ENCODE measurements at regions not wholly inside any gene's neighbourhood (a gene's known extent, or its start where the extent isn't known, plus 50 kb on each side); places are given as distances from the start of the nearest gene placed in this dataset.
"Not testable (repeated sequence)": the region's sequence is repeated elsewhere in the genome, so short reads cannot be mapped to it uniquely, and the experiment has no call there.

- no peaks in the 10 kb centered on the region for H3K36me3 ChIP-seq (ENCODE audit: control insufficient read depth, insufficient read depth, low read length)
- CTCF ChIA-PET = no interaction called here
- no peak overlapping the region for H3K4me3 ChIP-seq (ENCODE audit: low read depth, low read length)
- POLR2A ChIA-PET = no interaction called here
- H3K27me3 ChIP-seq (ENCODE audit: control insufficient read depth, insufficient read depth, low read length) = no peaks in the 10 kb centered on the region
- TF ChIP-seq, protein P1, sequence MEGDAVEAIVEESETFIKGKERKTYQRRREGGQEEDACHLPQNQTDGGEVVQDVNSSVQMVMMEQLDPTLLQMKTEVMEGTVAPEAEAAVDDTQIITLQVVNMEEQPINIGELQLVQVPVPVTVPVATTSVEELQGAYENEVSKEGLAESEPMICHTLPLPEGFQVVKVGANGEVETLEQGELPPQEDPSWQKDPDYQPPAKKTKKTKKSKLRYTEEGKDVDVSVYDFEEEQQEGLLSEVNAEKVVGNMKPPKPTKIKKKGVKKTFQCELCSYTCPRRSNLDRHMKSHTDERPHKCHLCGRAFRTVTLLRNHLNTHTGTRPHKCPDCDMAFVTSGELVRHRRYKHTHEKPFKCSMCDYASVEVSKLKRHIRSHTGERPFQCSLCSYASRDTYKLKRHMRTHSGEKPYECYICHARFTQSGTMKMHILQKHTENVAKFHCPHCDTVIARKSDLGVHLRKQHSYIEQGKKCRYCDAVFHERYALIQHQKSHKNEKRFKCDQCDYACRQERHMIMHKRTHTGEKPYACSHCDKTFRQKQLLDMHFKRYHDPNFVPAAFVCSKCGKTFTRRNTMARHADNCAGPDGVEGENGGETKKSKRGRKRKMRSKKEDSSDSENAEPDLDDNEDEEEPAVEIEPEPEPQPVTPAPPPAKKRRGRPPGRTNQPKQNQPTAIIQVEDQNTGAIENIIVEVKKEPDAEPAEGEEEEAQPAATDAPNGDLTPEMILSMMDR (IDR thresholded peaks at IDR 0.05; ENCODE audit: insufficient read depth, low read depth, low read length) = no peak
- DNase-seq (ENCODE audit: low read depth) = peak; percentile 34
Measured at GRCh38 chr20:28562510-28562898, 2695.0 kb upstream of the DEFB115 start.

DNA sequence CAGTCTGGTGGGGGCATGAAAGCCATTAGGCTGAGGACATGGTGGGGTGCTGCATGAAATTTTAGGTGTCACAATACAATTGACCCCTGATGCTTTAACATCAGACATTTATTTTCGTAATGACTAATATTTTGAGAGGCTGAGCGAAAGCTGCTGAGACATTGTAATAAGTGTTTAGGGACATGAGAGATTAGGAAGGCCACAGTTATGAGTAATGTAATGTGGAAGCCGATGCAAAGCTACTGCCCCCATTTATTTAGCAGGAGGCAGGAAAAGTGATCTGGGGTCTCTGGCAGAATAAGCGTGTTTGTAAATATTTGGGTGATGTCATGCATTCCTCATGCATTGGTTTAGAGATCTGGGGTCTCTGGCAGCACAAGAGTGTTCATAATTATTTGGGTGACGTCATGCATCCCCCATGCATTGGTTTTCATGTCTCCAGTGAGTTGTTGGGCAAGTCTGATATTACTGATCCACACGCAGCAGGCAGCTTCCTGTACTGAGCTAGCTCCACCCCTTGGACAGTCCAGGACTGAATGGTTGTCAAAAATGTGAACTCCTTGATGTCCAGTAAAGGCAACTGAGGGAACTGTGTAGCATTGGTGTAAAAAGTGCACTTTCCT is 2694.5 kb upstream of the DEFB115 start:
- POLR2A ChIA-PET; CTCF ChIA-PET; H3K4me3 ChIP-seq (ENCODE audit: low read depth, low read length); H3K36me3 ChIP-seq (ENCODE audit: control insufficient read depth, insufficient read depth, low read length); H3K27me3 ChIP-seq (ENCODE audit: control insufficient read depth, insufficient read depth, low read length): not testable (repeated sequence)
- DNase-seq (ENCODE audit: low read depth) = peak; percentile 19

DNA sequence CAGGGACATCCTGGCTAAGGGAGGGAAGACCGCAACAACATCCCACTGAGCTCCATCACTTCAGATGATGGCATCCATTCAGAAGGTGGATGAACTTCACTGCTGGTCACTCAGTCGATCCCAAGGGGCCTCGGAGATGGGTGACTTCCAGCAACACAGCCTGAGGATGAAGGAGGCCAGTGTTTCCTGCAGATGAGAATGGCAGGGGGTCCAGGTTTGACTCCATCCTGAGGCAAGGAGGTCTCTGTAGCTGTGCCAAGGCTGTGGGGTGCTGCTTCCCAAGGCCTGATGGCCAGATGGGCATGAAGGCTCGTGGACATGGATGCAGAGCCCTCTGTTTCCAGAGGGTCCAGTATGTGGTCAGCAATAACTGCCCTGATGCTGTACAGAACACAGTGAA is 2693.4 kb upstream of the DEFB115 start:
- CTCF ChIA-PET; H3K4me3 ChIP-seq (ENCODE audit: low read depth, low read length); DNase-seq (ENCODE audit: low read depth); H3K27me3 ChIP-seq (ENCODE audit: control insufficient read depth, insufficient read depth, low read length); H3K36me3 ChIP-seq (ENCODE audit: control insufficient read depth, insufficient read depth, low read length); POLR2A ChIA-PET: not testable (repeated sequence)

- H3K36me3 ChIP-seq (ENCODE audit: control insufficient read depth, insufficient read depth, low read length); H3K4me3 ChIP-seq (ENCODE audit: low read depth, low read length); DNase-seq (ENCODE audit: low read depth); H3K27me3 ChIP-seq (ENCODE audit: control insufficient read depth, insufficient read depth, low read length); POLR2A ChIA-PET; CTCF ChIA-PET: not testable (repeated sequence)
Measured at GRCh38 chr20:28564688-28565463, 2692.6 kb upstream of the DEFB115 start.

- POLR2A ChIA-PET; DNase-seq (ENCODE audit: low read depth); H3K4me3 ChIP-seq (ENCODE audit: low read depth, low read length); H3K36me3 ChIP-seq (ENCODE audit: control insufficient read depth, insufficient read depth, low read length); CTCF ChIA-PET; H3K27me3 ChIP-seq (ENCODE audit: control insufficient read depth, insufficient read depth, low read length): not testable (repeated sequence)
Measured at GRCh38 chr20:28575991-28576390, 2681.5 kb upstream of the DEFB115 start.

DNA sequence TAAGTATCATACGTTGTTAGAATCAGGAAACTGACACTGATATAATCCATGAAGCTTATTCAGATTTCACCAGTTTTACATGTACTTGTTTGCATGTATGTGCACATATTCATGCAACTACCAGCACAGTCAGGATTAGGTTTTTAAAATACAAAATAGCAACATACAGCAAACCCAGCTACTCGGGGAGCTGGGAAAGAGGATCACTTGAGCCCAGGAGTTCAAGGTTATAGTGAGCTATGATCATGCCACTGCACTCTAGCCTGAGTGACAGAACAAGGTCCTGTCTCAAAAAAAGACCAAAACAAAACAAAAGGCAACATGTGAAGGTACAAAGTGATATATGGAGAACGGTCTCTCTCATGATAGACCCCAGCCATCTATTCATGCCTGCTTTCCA is 2665.8 kb upstream of the DEFB115 start:
- H3K36me3 ChIP-seq (ENCODE audit: control insufficient read depth, insufficient read depth, low read length); H3K27me3 ChIP-seq (ENCODE audit: control insufficient read depth, insufficient read depth, low read length); POLR2A ChIA-PET; DNase-seq (ENCODE audit: low read depth); H3K4me3 ChIP-seq (ENCODE audit: low read depth, low read length): not testable (repeated sequence)
- CTCF ChIA-PET = interaction anchor here (0.9 kb wide), 1 partner anchor 11 kb away, joined by 3 read pairs; no protein-coding TSS in a partner anchor

GRCh38 chr20:28593383-28593782 is 2664.1 kb upstream of the DEFB115 start:
- DNase-seq (ENCODE audit: low read depth); H3K4me3 ChIP-seq (ENCODE audit: low read depth, low read length); CTCF ChIA-PET; H3K36me3 ChIP-seq (ENCODE audit: control insufficient read depth, insufficient read depth, low read length); H3K27me3 ChIP-seq (ENCODE audit: control insufficient read depth, insufficient read depth, low read length); POLR2A ChIA-PET: not testable (repeated sequence)

GRCh38 chr20:28594476-28594875 is 2663.0 kb upstream of the DEFB115 start:
- H3K36me3 ChIP-seq (ENCODE audit: control insufficient read depth, insufficient read depth, low read length); H3K27me3 ChIP-seq (ENCODE audit: control insufficient read depth, insufficient read depth, low read length); H3K4me3 ChIP-seq (ENCODE audit: low read depth, low read length); DNase-seq (ENCODE audit: low read depth); POLR2A ChIA-PET: not testable (repeated sequence)
- CTCF ChIA-PET = interaction anchor here (0.8 kb wide), 1 partner anchor 8 kb away, joined by 3 read pairs; no protein-coding TSS in a partner anchor

GRCh38 chr20:28602006-28602402 is 2655.5 kb upstream of the DEFB115 start:
- H3K36me3 ChIP-seq (ENCODE audit: control insufficient read depth, insufficient read depth, low read length); POLR2A ChIA-PET; DNase-seq (ENCODE audit: low read depth); H3K27me3 ChIP-seq (ENCODE audit: control insufficient read depth, insufficient read depth, low read length): not testable (repeated sequence)
- CTCF ChIA-PET = interaction anchor here (0.6 to 0.8 kb wide), 2 partner anchors 8 to 10 kb away, joined by 3 read pairs; no protein-coding TSS in a partner anchor
- peak overlapping the region; percentile 79 for H3K4me3 ChIP-seq (ENCODE audit: low read depth, low read length)

Data from BJ (cell line).